ENCODE measurements at regions not wholly inside any gene's neighbourhood (a gene's known extent, or its start where the extent isn't known, plus 50 kb on each side); places are given as distances from the start of the nearest gene placed in this dataset.

GRCh38 chr1:200290010-200290685 is 119.7 kb downstream of the ZNF281 start:
- 43% methylated on average over 5 of the region's 5 CpGs; no CpG with 5 or more reads in 1 of the 2 experiments for WGBS, 2 experiments (ENCODE audit: extremely low coverage in 1 of 2, insufficient coverage in 1 of 2, insufficient read length in 1 of 2, insufficient replicate concordance in 2 of 2, low coverage in 1 of 2, low lambda C conversion rate in 2 of 2, missing lambda C conversion rate in 1 of 2)
- H3K56ac ChIP-seq (replicated peaks; ENCODE audit: insufficient read length, low read depth, low read length), result no peak overlapping the region
- no peaks in the 10 kb centered on the region for H3K9me3 ChIP-seq (ENCODE audit: insufficient read depth in 2 of 2, low read depth in 1 of 2, low read length in 1 of 2)
- H3K4me1 ChIP-seq (replicated peaks in 1 of 4; ENCODE audit: control insufficient read depth in 3 of 4, insufficient read depth in 4 of 4, low read length in 3 of 4), result peaks cover 0 to 3% (median 2%) of the 10 kb centered on the region in 4 experiments; a peak in 4 of 7 replicates
- no peak for DNase-seq (ENCODE audit: low read depth in 1 of 2, low spot score in 2 of 2)
- no peak overlapping the region for H2AK5ac ChIP-seq (ENCODE audit: low read depth, low read length)
- peaks cover 0 to 7% (median 2%) of the 10 kb centered on the region in 4 experiments; a peak in 3 of 7 replicates for H3K27me3 ChIP-seq (replicated peaks in 1 of 4; ENCODE audit: control insufficient read depth in 3 of 4, extremely low read depth in 1 of 4, insufficient read depth in 3 of 4, low read length in 3 of 4)
- no peak overlapping the region for H2AFZ ChIP-seq (ENCODE audit: low read length)
- H3K4ac ChIP-seq (replicated peaks; ENCODE audit: insufficient read length, low read depth, low read length), result no peak overlapping the region
- H4K91ac ChIP-seq (replicated peaks; ENCODE audit: insufficient read length, low read length), result no peak overlapping the region
- no peak overlapping the region; the same call in 1 of the 2 replicates for H2BK12ac ChIP-seq (ENCODE audit: low read depth, low read length)
- H4K20me1 ChIP-seq (replicated peaks in 1 of 2; ENCODE audit: control insufficient read depth in 1 of 2, insufficient read depth in 2 of 2, low read length in 2 of 2), result no peaks in the 10 kb centered on the region
- ChIA-PET POLR2A (ENCODE audit: partially characterized antibody) (interaction anchor here (1.0 to 1.5 kb wide), 2 partner anchors 75 to 123 kb away, joined by 3 to 5 read pairs; no protein-coding TSS in a partner anchor), CTCF (ENCODE audit: partially characterized antibody) (interaction anchor here (0.6 to 2.7 kb wide), 34 partner anchors 10 to 612 kb away, joined by 3 to 23 read pairs (median 4); no protein-coding TSS in a partner anchor)
- no peak overlapping the region for H3K9ac ChIP-seq (replicated peaks in 1 of 4; ENCODE audit: extremely low read depth in 1 of 4, low read depth in 3 of 4, low read length in 3 of 4)
- H3K23ac ChIP-seq (ENCODE audit: insufficient read length), result no peak overlapping the region
- H4K8ac ChIP-seq (ENCODE audit: extremely low read depth, insufficient read depth, low read length), result no peak overlapping the region
- H3K18ac ChIP-seq (ENCODE audit: extremely low read depth, low read length), result no peak overlapping the region
- TF ChIP-seq HDAC2 (IDR thresholded peaks at IDR 0.05; ENCODE audit: borderline replicate concordance in 1 of 2, low read depth in 2 of 2, low read length in 2 of 2) (0 out of 4 replicates have a peak, but pooled peaks of 1 of the 2 experiments have one; percentile 47), KDM1A (IDR thresholded peaks at IDR 0.05; ENCODE audit: borderline replicate concordance, low read length) (no peak), YY1 (IDR thresholded peaks at IDR 0.05; ENCODE audit: low read depth, low read length) (0 out of 2 replicates have a peak, but pooled peaks have one; percentile 51), TEAD4 (IDR thresholded peaks at IDR 0.05; ENCODE audit: low read depth, low read length) (no peak), RNF2 (IDR thresholded peaks at IDR 0.05; ENCODE audit: borderline replicate concordance, low read depth, low read length, missing control alignments, poor library complexity, severe bottlenecking) (no peak), RAD21 (IDR thresholded peaks at IDR 0.05 in 1 of 2, conservative IDR thresholded peaks at IDR 0.05 in 1 of 2; ENCODE audit: low read depth in 2 of 2, low read length in 2 of 2) (peak; percentile 39 to 62)
- TF ChIP-seq, protein P1, sequence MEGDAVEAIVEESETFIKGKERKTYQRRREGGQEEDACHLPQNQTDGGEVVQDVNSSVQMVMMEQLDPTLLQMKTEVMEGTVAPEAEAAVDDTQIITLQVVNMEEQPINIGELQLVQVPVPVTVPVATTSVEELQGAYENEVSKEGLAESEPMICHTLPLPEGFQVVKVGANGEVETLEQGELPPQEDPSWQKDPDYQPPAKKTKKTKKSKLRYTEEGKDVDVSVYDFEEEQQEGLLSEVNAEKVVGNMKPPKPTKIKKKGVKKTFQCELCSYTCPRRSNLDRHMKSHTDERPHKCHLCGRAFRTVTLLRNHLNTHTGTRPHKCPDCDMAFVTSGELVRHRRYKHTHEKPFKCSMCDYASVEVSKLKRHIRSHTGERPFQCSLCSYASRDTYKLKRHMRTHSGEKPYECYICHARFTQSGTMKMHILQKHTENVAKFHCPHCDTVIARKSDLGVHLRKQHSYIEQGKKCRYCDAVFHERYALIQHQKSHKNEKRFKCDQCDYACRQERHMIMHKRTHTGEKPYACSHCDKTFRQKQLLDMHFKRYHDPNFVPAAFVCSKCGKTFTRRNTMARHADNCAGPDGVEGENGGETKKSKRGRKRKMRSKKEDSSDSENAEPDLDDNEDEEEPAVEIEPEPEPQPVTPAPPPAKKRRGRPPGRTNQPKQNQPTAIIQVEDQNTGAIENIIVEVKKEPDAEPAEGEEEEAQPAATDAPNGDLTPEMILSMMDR (IDR thresholded peaks at IDR 0.05; ENCODE audit: control extremely low read depth in 1 of 3, insufficient read depth in 1 of 3, low read depth in 1 of 3, low read length in 3 of 3), result peak; percentile 19 to 49 (median 47)
- no peak overlapping the region for H3K14ac ChIP-seq (ENCODE audit: insufficient read length)
- peak overlapping the region in 1 of 2 experiments; percentile 20; a peak in 1 of 4 replicates for H3K4me2 ChIP-seq (ENCODE audit: insufficient read depth in 1 of 2, low read depth in 2 of 2, low read length in 2 of 2)
- no peak overlapping the region for H2BK15ac ChIP-seq (ENCODE audit: low read length)
- no peak overlapping the region for H3K27ac ChIP-seq (ENCODE audit: low read depth, low read length)
- H3K4me3 ChIP-seq (ENCODE audit: extremely low read depth in 1 of 4, insufficient read depth in 2 of 4, low read depth in 3 of 4, low read length in 4 of 4), result no peak overlapping the region
- no peak overlapping the region; the same call in 1 of the 2 replicates for H2BK20ac ChIP-seq (ENCODE audit: low read length)
- no peak overlapping the region for H4K5ac ChIP-seq (ENCODE audit: insufficient read length, low read depth, low read length)
- no peaks in the 10 kb centered on the region; the same call in 1 of the 2 replicates for H3K79me1 ChIP-seq (ENCODE audit: low read depth, low read length)
- H3K23me2 ChIP-seq (ENCODE audit: low read depth, low read length), result no peaks in the 10 kb centered on the region
- no peaks in the 10 kb centered on the region for H3K36me3 ChIP-seq (ENCODE audit: control insufficient read depth in 2 of 4, insufficient read depth in 4 of 4, low read length in 3 of 4)
- H2BK120ac ChIP-seq (replicated peaks; ENCODE audit: low read depth, low read length), result no peak overlapping the region
- peak; percentile 48 for FAIRE-seq
- H2BK5ac ChIP-seq (ENCODE audit: low read depth, low read length), result no peak overlapping the region
- no peaks in the 10 kb centered on the region for H3K79me2 ChIP-seq (ENCODE audit: control insufficient read depth in 1 of 2, insufficient read depth in 2 of 2, low read length in 2 of 2)

Data from H1 (cell line).